Fibroblast of gingiva (primary cell): ENCODE measurements at regions not wholly inside any gene's neighbourhood (a gene's known extent, or its start where the extent isn't known, plus 50 kb on each side); places are given as distances from the start of the nearest gene placed in this dataset.
"Not testable (repeated sequence)": the region's sequence is repeated elsewhere in the genome, so short reads cannot be mapped to it uniquely, and the experiment has no call there.

Source experiments
- DNase-seq: peaks from one replicate; pipeline ENCODE4 v3.0.0-alpha.2; 2011; ENCODE audit warnings: low read depth

DNA sequence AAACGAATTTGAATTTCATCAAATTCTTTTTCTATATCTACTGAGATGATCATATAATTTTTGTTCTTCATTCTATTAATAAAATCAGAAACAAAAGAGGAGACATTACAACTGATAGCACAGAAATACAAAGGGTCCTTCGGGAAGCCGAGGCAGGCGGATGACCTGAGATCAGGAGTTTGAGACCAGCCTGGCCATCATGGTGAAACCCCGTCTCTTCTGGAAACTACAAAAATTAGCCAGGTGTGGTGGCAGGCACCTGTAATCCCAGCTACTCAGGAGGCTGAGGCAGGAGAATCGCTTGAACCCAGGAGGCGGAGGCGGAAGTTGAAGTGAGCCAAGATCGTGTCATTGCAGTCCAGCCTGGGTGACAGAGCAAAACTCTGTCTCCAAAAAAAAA lies 113.4 kb downstream of the PMAIP1 start:
- DNase-seq: not testable (repeated sequence)

DNA sequence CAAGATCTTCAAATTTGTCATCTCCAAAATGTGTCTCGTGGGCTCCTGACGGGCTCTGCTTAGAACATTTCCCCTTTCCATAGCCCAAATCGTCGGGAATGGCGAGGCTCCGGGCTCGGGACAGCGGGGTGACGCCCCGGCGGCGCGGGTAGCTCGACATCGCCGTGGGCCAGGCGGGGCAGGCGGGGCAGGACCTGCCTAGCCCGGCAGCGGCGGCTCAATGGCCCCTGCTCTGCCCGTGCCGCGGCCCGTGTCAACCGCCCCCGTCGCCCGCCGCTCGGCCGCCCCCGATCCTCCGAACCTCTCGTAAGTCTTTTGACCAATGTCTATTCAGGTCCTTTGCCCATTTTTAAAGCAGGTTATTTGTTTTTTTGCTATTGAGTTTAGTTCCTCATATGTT lies 111.2 kb downstream of the PMAIP1 start:
- no peak for DNase-seq

GRCh38 chr18:60010513-60010912 lies 110.7 kb downstream of the PMAIP1 start:
- no peak for DNase-seq

DNA sequence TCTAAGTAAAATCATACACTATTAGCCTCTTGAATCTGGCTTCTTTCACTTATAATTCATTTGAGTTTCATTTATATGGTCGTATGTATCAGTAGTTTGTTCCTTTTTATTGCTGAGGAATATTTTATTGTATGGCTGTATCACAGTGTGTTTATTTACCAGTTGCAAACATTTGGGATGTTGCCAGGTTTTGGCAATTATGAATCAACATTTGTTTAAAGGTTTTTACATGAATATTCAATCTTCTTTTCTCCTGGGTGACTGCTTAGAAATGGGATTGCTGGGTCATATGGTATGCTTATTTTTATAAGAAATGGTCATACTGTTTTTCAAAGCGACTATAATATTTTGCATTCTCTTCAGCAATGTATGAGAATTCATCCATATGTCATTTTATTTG lies 107.9 kb downstream of the PMAIP1 start:
- no peak for DNase-seq

DNA sequence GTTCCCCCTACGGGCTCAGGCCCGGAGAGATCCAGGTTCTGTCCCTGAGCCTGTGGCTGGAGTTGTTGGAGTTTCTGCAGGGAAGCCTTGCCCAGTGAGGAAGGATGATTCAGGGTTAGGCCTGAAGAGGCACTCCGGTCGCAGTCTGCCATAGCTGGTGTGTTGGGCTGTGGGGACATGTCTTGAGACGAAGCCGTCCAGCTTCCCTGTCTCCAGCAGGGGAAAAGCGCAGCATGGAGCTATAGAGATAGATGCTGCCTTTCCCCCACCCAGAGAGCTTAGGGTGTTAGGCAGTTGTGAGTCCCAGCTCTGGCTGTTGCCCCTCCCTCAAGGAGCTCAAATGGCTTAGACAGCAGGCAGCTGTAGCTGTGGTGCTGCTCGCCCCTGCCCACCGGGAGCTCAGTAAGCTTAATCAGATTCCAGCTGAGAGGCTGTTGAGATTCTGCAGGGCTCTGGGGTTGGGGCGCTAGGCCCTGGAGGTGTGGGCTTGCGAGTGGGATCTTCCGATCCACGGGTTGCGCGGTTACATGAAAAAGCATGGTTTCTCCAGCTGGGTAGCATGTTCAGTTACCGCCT lies 103.9 kb downstream of the PMAIP1 start:
- DNase-seq: no peak

- peak; percentile 44 for DNase-seq
Measured at GRCh38 chr18:59996370-59996966, 96.7 kb downstream of the PMAIP1 start.

DNA sequence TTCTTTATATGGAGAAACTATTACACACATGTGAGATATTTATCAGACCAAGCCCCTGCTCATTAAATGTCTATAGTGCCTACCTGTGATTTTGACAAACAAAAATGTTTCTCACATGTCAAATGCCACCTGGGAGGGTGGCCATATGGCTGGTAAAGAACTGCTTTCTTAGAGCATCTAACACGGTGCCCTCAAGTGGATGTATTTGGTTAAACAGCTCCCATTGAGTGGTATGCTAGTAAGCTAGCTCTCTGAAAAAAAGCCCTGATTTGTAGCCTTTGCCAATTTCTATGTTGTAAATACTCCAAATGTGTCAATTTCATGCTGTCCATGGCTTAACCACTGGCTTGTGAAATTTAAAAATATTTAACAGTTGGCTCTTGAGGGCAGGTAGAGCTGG lies 94.6 kb downstream of the PMAIP1 start:
- DNase-seq: no peak

DNA sequence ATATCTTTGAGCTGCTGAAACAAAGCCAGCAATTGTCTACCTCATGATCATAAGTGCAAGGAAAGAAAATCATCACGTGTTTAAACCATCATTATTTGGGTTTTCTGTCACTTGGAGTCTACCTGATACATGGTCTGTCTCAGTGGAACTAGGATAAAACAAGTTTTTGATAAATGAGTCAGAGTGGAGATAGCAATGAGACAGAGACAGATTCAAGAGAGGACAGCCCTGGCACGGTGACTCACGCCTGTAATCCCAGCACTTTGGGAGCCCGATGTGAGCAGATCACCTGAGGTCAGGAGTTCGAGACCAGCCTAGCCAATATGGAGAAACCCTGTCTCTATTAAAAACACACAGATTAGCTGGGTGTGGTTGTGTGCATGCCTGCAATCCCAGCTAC lies 93.8 kb downstream of the PMAIP1 start:
- DNase-seq: no peak

DNA sequence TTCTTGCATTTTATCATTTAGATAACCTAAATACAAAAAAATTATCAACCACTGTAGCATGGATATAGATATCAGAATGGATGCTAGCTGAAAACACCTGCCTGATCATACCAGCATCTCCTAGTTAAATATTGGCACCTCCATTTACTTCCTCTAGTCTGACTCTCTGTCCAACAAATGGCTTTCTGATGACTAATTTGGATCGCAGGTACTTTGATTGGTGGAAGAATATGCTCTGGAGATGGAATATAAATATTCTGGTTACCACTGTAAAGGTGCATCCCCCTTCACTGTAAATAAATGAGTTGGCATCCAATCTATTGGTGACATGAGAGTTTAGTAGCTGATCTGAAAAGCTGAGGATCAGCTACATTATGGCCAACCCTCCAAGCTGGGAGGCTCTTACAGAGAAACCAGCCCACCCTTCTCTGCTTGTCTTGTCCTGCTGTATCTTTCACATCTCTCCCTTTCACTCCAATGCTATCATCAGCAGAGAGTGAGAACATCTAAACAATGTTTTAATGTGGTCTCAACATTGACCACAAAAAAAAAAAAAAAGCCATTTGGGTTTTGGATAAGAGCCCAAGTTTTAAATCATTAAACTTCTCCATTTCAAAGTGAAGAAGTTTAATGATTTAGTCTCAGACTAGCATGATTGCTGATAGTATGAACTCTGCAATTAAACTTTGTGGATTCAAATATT lies 90.5 kb downstream of the PMAIP1 start:
- no peak for DNase-seq

- peak; percentile 56 for DNase-seq
Measured at GRCh38 chr18:59988098-59988706, 88.4 kb downstream of the PMAIP1 start.

DNA sequence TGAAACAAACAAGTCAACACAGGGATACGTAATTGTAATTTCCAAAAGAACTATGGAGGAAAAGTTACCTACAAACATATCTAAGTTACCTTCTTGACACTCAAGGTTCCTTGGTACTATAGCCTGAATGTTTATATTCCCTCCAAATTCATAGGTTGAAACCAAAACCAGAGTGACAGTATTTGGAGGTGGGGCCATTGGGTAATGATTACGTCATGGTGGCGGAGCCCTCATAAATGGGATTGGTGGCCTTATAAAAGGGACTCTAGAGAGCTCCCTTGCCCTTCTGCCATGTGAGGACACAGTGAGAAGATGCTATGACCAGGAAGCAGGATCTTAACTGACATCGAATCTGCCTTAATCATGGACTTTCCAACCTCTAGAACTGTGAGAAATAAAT lies 87.3 kb downstream of the PMAIP1 start:
- DNase-seq: no peak

GRCh38 chr18:59986139-59986538 lies 86.3 kb downstream of the PMAIP1 start:
- DNase-seq: no peak

- no peak for DNase-seq
Measured at GRCh38 chr18:59985289-59985688, 85.5 kb downstream of the PMAIP1 start.

DNA sequence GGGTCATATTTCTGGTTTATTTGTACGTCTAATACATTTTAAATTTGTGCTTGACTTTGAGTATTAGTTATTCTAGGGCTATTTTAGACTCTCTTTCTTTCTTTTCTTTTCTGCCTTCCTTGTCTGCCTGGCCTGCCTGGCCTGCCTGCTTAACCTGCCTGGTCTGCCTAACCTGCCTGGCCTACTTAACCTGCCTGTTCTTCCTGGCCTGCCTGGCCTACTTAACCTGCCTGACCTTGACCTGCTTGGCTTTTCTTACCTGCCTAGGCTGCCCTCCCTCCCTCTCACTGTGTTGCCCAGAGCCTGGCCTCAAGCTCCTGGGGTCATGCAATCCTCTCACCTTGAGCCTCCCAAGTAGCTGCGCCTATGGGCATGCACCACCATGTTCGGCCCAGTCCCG lies 83.7 kb downstream of the PMAIP1 start:
- DNase-seq: no peak

DNA sequence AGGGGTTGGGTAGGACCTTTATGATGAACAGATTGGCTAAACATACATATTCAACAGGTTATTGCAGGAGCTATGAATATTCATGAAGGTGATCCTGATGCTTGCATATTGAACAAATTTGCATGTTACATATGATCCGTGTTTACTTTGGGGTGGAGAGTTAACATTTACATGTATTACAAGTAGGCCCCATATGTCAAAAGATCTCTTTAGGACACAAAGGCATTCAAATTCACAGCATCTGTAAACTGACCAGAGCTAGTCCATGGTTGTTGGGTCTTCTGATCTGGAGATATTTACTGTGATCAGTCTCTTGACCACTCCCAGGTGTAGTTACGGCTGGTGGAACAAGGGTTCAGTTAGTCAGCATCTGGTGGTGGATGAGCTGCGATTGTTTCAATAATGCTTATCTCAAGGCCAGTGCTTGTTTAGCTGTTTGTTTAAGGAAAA lies 80.4 kb downstream of the PMAIP1 start:
- DNase-seq: no peak

DNA sequence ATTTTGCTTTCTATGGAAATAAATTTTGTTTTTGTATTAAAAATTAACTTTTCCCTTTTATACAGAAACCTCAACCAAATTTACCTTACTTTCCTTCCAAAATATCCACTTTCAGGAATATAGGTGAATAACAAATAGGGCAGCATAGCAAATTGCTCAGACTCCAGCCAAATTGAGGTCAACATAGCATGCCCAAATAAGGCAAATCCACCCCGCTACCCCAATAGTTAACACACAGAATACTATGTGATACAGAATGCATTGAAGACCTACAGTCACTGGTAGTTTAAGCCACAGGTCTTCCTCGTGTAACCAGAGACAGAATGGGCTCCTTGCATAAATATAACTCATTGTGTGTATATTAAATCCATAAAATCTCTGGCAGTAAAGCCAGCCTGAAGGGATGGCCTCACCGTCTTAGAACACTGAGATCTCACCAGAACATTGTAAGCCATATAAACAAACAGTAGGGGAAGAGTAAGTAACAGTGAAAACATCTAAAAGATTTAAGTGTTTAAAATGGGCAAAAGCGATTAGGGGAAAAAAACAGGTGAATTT lies 72.2 kb downstream of the PMAIP1 start:
- DNase-seq: no peak

- not testable (repeated sequence) for DNase-seq
Measured at GRCh38 chr18:59971144-59971543, 71.3 kb downstream of the PMAIP1 start.

DNA sequence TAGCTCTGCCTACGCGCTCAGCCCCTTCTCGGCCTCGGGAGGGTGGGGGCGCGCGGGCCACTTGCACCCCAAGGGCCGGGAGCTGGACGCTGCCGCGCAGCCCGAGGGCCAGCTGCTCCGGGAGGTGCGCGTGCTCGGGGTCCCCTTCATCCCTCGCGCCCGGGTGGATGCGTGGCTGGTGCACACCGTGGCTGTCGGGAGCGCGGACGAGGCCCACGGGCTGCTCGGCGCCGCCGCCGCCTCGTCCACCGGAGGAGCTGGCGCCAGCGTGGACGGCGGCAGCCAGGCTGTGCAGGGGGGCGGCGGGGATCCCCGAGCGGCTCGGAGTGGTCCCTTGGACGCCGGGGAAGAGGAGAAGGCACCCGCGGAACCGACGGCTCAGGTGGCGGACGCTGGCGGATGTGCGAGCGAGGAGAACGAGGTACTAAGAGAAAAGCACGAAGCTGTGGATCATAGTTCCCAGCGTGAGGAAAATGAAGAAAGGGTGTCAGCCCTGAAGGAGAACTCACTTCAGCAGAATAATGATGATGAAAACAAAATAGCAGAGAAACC lies 69.8 kb downstream of the PMAIP1 start:
- DNase-seq: not testable (repeated sequence)

- DNase-seq: no peak
Measured at GRCh38 chr18:59968583-59968982, 68.8 kb downstream of the PMAIP1 start.

GRCh38 chr18:59967878-59968277 lies 68.1 kb downstream of the PMAIP1 start:
- no peak for DNase-seq

GRCh38 chr18:59966913-59967312 lies 67.1 kb downstream of the PMAIP1 start:
- DNase-seq: no peak

DNA sequence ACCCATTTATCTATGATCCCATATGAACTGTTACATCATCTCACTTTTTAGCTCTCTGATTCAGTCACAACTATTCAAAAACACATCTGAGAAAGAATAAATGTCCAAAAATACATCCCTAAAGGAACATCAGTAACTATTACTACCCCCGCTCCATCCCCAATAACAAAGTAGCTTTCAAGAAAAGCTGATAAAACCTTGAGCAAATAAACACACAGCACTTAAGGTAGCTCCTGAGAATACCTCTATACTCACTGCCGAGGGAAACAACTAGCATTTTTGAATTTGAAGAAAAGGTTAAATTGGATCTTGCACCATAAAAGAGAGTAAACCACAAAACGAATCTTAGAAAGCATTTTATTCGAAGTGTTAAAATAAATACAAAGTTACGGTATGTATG lies 63.4 kb downstream of the PMAIP1 start:
- no peak for DNase-seq

DNA sequence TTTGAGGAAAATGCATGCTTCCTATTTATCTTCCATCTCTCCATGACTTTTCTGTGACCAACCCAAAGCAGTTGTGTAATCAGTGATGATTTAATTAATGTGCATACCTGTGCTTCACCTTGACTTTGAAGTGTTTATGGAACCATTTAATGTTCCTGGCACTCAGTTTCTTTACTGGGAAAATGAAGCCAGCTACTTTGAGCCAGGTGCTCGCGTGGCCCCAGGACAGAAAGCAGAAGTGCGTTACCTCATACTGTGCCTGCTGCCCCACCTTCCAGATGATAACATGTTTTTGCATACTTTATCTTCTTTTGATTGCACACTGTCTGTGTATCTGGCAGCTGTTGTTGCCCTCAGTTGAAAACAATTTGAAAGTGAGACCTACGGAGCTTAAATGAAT lies 61.3 kb downstream of the PMAIP1 start:
- DNase-seq: no peak
